ENCODE measurements at regions not wholly inside any gene's neighbourhood (a gene's known extent, or its start where the extent isn't known, plus 50 kb on each side); places are given as distances from the start of the nearest gene placed in this dataset.
A peak's percentile ranks its signal among the peaks of the same experiment; 100 is the strongest.

GRCh38 chr2:181308766-181309515 lies 148.2 kb upstream of the ITGA4 start:
- DNase-seq = no peak

DNA sequence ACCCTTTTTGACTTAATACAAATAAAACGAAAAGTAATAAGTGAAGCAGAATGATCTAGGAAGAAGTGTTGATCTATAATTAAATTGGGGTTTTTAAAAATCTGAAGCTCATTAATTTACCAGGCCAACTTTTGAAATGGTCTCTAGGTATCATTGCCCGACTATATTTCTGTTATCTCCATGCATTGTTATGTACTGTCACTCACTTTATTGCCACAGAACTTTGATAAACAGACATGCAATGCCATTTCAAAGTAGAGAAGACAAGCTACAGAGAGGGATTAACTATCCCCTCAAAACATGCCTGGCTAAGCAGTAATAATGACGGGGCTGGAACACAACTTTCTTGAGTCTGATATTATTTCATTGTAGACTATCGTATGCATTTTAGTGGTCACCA lies 147.6 kb upstream of the ITGA4 start:
- DNase-seq = no peak

DNA sequence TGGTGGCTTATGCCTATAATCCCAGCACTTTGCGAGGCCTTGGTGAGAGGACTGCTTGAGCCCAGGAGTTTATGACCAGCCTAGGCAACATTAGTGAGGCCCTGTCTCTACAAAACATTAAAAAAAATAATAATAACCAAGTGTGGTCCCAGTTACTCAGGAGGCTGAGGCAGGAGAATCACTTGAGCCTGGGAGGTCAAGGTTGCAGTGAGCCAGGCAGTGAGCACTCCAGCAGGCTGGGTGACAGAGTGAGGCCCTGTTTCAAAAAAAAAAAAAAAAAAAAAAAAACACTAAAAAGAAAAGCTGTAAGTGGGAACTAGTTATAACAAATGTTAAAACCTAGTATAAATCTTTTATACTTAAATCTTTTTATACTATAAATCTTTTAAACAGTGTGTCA lies 146.2 kb upstream of the ITGA4 start:
- no peak for DNase-seq

GRCh38 chr2:181311837-181312236 lies 145.3 kb upstream of the ITGA4 start:
- DNase-seq = no peak

GRCh38 chr2:181312515-181312927 lies 144.7 kb upstream of the ITGA4 start:
- no peak for DNase-seq

- DNase-seq = no peak
Measured at GRCh38 chr2:181313845-181314244, 143.3 kb upstream of the ITGA4 start.

GRCh38 chr2:181314551-181314950 lies 142.6 kb upstream of the ITGA4 start:
- no peak for DNase-seq

DNA sequence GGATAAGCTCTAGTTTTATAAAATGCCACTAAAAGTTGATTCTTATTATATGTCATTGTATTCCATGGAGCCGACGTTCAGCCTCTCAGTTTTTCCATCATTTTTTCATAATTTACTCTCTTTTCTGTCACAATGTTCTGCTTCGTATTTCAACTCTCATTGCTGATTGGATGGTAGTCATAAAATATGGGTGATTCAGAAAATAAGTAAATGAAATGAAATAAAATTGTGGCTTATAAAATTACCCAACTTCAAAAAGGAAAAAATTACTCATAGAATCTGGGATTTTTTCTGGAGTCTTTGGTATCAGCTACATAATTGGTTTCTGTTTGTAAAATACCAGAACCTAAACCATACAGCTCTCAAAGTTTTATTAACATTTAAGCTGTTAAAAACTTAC lies 139.7 kb upstream of the ITGA4 start:
- no peak for DNase-seq

GRCh38 chr2:181318504-181319280 lies 138.5 kb upstream of the ITGA4 start:
- DNase-seq = no peak

DNA sequence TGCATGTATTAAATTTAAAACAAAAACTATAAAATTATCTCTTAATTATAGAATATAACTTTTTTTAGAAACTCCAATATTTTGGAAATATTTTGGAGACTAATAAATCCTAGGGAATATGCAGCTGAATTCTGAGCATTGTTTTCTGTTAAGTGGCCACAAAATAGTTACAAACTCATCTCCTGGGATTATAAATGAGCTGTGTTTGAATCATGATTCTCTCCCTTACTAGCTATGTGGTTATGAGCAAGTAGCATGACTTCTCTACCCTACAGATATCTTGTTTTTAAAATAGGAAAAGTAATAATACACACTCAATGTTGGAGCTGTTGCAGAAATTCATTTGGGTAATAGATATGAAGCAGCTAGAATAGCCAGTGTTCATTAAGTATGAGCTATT lies 137.9 kb upstream of the ITGA4 start:
- no peak for DNase-seq

- no peak for DNase-seq
Measured at GRCh38 chr2:181320638-181321037, 136.5 kb upstream of the ITGA4 start.

DNA sequence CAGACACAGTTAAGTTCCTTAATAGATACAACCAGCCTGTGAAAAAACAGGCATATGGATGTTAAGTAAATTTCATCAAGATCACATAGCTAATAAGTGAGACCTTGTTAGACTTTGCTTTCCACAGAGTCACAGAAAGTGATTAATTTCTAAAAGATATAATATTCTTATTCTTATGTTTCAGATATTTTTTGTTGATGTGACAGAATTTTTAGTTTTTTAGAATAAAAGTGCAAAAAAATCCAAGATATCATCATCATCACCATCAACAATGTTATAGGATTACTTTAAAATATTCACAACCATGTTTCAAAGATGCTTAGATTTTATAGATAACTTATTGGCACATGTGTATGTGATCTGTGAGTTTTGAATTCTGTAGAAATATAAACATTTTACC lies 132.3 kb upstream of the ITGA4 start:
- DNase-seq = no peak

GRCh38 chr2:181326661-181327060 lies 130.5 kb upstream of the ITGA4 start:
- DNase-seq = no peak

DNA sequence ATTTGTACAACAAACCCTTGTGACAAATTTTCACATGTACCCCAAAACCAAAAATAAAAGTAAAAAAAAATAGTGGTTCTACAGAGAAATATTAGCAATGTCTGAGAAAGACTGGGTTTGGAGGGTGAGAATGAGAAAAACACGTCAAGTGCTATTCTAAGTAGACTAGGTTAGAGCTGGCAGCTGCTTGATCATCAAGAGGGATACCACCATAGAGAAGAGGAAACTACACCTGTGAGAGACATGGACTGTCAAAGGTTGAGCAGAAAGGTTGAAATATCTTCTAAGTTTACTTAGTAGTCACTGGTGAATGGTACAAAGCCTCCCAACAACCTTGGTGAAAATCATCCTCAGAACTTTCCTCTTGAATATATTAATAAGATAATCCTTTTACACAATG lies 126.9 kb upstream of the ITGA4 start:
- DNase-seq = no peak

GRCh38 chr2:181332044-181332605 lies 125.1 kb upstream of the ITGA4 start:
- DNase-seq = no peak

DNA sequence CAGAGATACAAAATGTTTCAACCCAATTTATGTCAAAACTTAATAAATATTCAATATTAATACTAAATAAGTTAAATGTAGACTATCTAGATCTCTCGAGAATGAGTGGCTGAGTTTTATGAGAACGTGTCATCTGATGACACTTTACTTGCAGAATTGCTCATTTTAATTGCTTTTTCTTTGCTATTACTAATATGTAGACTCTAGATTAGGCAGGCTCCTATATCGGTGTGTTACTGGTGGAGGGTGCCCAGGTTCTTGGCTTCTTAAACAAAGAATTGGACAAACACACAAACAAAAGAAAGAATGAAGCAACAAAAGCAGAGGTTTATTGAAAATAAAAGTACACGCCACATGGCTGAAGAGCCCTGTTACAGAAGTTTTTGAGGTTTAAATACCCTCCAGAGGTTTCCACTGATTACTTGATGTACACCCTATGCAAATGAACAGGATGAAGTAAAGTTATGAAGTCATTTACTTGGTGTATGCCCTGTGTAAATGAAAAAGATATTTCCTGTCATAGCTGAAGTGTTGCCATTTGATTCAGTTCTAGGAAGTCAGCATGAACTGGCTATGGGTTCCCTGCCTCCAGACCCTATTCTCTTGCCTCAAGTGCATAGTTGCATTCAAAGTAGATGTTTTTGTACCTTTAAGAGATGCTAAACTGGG lies 122.9 kb upstream of the ITGA4 start:
- DNase-seq = no peak

DNA sequence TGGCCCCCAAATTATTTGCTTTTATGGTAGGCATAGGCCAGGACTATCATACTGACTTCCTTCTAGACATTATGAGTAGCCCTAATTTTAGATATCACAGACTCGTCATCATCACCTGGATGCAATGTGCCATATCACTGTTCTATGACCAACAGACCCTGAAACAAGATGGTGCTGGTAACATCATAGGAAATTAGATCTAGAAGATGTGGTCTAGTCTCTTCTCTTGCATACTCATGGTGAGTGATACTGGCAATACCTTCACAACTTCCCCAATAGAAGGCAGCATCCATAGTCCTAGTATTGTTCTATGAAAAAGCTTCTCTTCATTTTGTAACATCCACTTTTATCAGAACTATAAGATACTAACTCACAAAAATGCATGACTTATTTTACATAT lies 116.3 kb upstream of the ITGA4 start:
- DNase-seq = no peak

DNA sequence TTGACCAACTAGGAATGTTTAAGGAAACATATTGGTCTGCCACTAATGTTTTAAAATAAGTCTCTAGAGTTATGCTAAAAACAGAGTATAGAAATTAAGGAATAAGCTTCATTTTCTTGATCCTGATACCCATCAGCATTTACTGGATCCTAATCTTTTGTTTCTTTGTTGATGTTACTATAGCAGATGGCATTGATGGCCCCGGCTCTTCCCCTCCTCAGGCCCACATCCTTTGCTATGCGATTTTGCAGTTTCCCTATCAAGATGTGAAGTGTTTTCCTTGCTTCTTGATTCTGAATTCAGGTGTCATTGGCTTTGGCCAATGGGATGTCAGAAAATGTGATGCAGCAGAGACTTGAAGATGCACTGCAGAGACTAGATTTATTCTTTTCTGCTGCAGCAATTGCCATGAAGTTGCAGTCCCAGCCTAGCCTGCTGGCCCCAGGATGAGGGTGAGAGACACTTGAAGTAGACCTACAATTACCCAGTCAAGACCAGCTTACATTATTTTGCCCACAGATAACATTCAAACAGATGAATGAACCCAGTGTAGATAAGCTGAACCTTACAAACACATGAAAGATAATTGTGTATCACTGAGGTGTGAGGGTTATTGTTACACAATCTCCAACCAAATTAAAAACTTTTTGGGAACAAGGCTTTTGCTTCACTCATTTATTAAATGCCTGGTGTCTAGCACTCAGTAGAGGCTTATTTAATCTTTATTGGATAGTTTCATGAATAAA lies 115.2 kb upstream of the ITGA4 start:
- no peak for DNase-seq

DNA sequence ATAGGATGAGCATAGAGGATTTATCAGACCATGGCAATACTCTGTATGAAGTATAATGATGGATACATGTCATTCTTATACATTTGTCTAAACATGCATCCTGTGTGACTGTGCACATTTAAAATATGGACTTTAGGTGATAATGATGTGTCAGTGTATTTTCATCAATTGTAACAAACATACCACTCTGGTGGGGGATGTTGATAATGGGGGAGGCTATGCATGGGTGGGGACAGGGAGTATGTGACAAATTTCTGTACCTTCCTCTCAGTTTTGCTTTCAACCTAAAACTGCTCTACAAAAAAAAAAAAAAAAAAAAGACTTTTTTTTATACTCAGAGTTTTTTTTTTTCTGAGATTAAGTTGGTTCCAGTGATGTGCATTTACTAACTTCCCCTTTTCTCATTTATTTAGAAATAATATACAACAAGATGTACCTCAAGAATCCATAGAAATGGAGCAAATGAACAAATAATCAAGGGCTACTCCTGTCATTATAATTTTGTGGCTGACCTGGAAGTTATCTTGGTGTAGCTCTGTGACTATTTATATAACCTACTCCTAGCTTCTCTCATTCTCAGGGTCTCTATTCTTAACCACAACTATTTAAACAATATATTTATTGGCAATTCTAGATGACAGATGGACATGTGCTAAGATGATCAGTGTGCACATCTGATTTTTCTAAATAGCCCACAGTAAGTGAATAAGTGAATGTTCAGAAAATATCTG lies 108.9 kb upstream of the ITGA4 start:
- DNase-seq = no peak

DNA sequence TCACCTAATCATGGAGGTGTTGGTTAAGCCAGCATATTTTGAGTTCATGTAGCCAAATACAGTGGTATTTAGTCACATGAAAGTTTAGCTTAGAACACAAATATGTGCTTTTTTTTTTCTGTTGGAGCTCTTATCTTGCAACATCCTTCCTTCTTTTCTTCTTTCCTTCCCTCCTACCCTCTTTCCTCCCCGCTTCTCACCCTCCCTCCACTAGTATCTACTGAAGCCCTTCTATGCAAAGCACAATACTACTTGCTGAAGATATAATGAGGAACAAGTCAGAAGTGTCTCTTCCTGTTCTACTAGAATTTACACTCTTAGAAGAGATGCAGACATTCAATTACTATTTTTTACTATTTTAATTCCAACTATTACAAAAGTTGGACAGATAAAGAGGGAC lies 105.0 kb upstream of the ITGA4 start:
- DNase-seq = no peak

DNA sequence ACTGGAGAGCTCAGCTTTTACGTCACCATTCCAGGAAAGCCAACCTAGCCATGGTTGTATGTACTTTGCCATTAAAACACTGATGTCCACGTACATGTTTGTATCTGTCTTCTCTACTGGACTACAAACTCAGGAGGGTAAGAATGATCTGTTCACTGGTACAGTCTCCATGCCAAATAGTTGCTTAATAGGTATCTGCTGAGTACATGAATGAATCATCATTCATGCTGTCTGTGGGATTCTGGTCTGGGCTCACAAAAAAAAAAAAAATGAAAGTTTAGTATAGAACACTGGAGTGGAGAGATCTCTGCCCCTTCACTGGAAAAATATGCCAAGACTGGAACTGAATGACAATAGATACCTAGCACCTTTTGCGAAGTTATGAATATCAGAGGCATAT lies 102.6 kb upstream of the ITGA4 start:
- peak; percentile 13 for DNase-seq

- DNase-seq = no peak
Measured at GRCh38 chr2:181356526-181357130, 100.6 kb upstream of the ITGA4 start.
